ENCODE measurements at regions not wholly inside any gene's neighbourhood (a gene's known extent, or its start where the extent isn't known, plus 50 kb on each side); places are given as distances from the start of the nearest gene placed in this dataset.

DNA sequence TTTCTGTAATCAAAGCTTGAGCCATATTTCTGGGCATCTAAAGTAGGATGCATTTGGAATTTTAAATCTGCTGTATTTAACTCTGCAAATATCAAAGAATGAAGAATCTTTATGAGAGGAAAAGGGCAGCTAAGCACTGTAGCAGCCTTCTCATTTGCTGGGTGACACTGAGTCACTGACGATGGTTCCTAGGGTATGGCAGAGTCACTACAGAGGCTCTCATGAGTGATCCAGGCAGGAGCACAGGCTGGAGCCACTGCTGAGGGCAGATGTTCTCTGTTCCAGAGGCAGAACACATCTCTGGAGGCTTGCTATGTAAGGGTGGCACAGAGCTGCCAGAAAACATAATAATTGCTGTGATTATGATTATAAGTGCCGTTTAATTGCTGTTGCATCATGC, 340.7 kb upstream of the HTR2A start:
- no peaks in the 10 kb centered on the region for H3K9me3 ChIP-seq (ENCODE audit: insufficient read depth, low read depth)
- no peaks in the 10 kb centered on the region for H3K9me2 ChIP-seq (ENCODE audit: insufficient read depth)
- POLR2A ChIA-PET (ENCODE audit: unreplicated experiment) = no interaction called here
- H3K4me2 ChIP-seq = no peak overlapping the region
- no peaks in the 10 kb centered on the region for H4K20me1 ChIP-seq (ENCODE audit: insufficient read depth)
- BruUV-seq (replicated peaks) = no TSS peak
- no peaks in the 10 kb centered on the region for H3K36me3 ChIP-seq (ENCODE audit: low read depth)
- no peaks in the 10 kb centered on the region for H3K4me1 ChIP-seq (replicated peaks; ENCODE audit: insufficient read depth)
- intact Hi-C loops (cut with micrococcal nuclease; ENCODE audit: unreplicated experiment) = no loop called here
- TF ChIP-seq, protein P1, sequence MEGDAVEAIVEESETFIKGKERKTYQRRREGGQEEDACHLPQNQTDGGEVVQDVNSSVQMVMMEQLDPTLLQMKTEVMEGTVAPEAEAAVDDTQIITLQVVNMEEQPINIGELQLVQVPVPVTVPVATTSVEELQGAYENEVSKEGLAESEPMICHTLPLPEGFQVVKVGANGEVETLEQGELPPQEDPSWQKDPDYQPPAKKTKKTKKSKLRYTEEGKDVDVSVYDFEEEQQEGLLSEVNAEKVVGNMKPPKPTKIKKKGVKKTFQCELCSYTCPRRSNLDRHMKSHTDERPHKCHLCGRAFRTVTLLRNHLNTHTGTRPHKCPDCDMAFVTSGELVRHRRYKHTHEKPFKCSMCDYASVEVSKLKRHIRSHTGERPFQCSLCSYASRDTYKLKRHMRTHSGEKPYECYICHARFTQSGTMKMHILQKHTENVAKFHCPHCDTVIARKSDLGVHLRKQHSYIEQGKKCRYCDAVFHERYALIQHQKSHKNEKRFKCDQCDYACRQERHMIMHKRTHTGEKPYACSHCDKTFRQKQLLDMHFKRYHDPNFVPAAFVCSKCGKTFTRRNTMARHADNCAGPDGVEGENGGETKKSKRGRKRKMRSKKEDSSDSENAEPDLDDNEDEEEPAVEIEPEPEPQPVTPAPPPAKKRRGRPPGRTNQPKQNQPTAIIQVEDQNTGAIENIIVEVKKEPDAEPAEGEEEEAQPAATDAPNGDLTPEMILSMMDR (conservative IDR thresholded peaks at IDR 0.05) = no peak
- no peak for TF ChIP-seq EZH2 (IDR thresholded peaks at IDR 0.05; ENCODE audit: low read depth)
- no peak overlapping the region for H2AFZ ChIP-seq
- H3K27ac ChIP-seq = no peak overlapping the region
- no peaks in the 10 kb centered on the region for H3K27me3 ChIP-seq (ENCODE audit: insufficient read depth, low read depth)
- H3K79me2 ChIP-seq (ENCODE audit: low read depth) = no peaks in the 10 kb centered on the region
- DNase-seq = no peak
- no peak overlapping the region for H3K4me3 ChIP-seq
- CTCF ChIA-PET = no interaction called here
- no peaks in the 10 kb centered on the region for H3F3A ChIP-seq (ENCODE audit: insufficient read depth, low read depth)

- Histone ChIP-seq H3F3A (ENCODE audit: insufficient read depth, low read depth) (no peaks in the 10 kb centered on the region), H3K4me2 (no peak overlapping the region), H3K79me2 (ENCODE audit: low read depth) (no peaks in the 10 kb centered on the region), H3K9me3 (ENCODE audit: insufficient read depth, low read depth) (no peaks in the 10 kb centered on the region), H3K9me2 (ENCODE audit: insufficient read depth) (no peaks in the 10 kb centered on the region), H4K20me1 (ENCODE audit: insufficient read depth) (no peaks in the 10 kb centered on the region), H2AFZ (no peak overlapping the region), H3K4me1 (replicated peaks; ENCODE audit: insufficient read depth) (no peaks in the 10 kb centered on the region), H3K36me3 (ENCODE audit: low read depth) (no peaks in the 10 kb centered on the region), H3K4me3 (no peak overlapping the region), H3K27ac (no peak overlapping the region), H3K27me3 (ENCODE audit: insufficient read depth, low read depth) (no peaks in the 10 kb centered on the region)
- no peak for TF ChIP-seq EZH2 (IDR thresholded peaks at IDR 0.05; ENCODE audit: low read depth)
- TF ChIP-seq, protein P1 (conservative IDR thresholded peaks at IDR 0.05) = no peak
- intact Hi-C loops (cut with micrococcal nuclease; ENCODE audit: unreplicated experiment) = no loop called here
- no peak for DNase-seq
- POLR2A ChIA-PET (ENCODE audit: unreplicated experiment) = no interaction called here
- CTCF ChIA-PET = no interaction called here
- BruUV-seq (replicated peaks) = no TSS peak
Measured at GRCh38 chr13:47233734-47234133, 336.9 kb upstream of the HTR2A start.

DNA sequence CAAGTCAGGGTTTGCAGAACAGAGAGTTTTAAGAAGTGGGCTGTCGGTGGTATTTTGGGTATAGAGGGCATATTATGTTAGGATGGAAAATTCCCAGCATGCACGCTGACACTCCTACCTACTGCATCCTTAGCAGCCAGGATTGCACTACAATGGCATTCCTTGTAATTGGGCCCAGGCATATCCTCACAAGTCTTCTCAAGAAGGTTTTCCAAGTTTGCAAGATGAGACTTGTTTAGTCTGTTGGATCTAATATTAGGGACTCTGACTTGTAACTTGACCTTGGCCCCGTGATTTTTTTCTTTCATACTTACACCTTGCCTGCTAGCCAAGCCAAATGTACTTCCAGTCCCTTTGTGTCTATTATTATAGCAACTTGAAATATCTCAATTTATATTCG, 335.7 kb upstream of the HTR2A start:
- no peaks in the 10 kb centered on the region for H3K36me3 ChIP-seq (ENCODE audit: low read depth)
- TF ChIP-seq, protein P1 (conservative IDR thresholded peaks at IDR 0.05) = no peak
- TF ChIP-seq EZH2 (IDR thresholded peaks at IDR 0.05; ENCODE audit: low read depth) = no peak
- no peak overlapping the region for H3K27ac ChIP-seq
- intact Hi-C loops (cut with micrococcal nuclease; ENCODE audit: unreplicated experiment) = no loop called here
- H3K4me2 ChIP-seq = no peak overlapping the region
- no peaks in the 10 kb centered on the region for H3K9me2 ChIP-seq (ENCODE audit: insufficient read depth)
- no peak for DNase-seq
- no peaks in the 10 kb centered on the region for H3F3A ChIP-seq (ENCODE audit: insufficient read depth, low read depth)
- ChIA-PET CTCF (no interaction called here), POLR2A (ENCODE audit: unreplicated experiment) (no interaction called here)
- H3K9me3 ChIP-seq (ENCODE audit: insufficient read depth, low read depth) = no peaks in the 10 kb centered on the region
- H4K20me1 ChIP-seq (ENCODE audit: insufficient read depth) = no peaks in the 10 kb centered on the region
- H3K4me3 ChIP-seq = no peak overlapping the region
- BruUV-seq (replicated peaks) = no TSS peak
- H3K4me1 ChIP-seq (replicated peaks; ENCODE audit: insufficient read depth) = no peaks in the 10 kb centered on the region
- H3K79me2 ChIP-seq (ENCODE audit: low read depth) = no peaks in the 10 kb centered on the region
- no peaks in the 10 kb centered on the region for H3K27me3 ChIP-seq (ENCODE audit: insufficient read depth, low read depth)
- H2AFZ ChIP-seq = no peak overlapping the region

All from PC-9 (cell line).